HUES64 (cell line): ENCODE measurements at regions not wholly inside any gene's neighbourhood (a gene's known extent, or its start where the extent isn't known, plus 50 kb on each side); places are given as distances from the start of the nearest gene placed in this dataset.

Experiments
- H3K27ac ChIP-seq: 2 replicates; pipeline ENCODE4 v1.7.0; 2013; ENCODE audit warnings: low read depth, low read length, inconsistent platforms
- H3K27me3 ChIP-seq: 2 replicates; pipeline ENCODE4 v1.6.1; 2013; ENCODE audit warnings: mild to moderate bottlenecking, low read length; ENCODE audit not compliant: insufficient read depth
- H3K36me3 ChIP-seq: 2 replicates; pipeline ENCODE4 v1.6.1; 2013; ENCODE audit warnings: mild to moderate bottlenecking, low read length; ENCODE audit not compliant: insufficient read depth
- H3K4me1 ChIP-seq: 2 replicates; pipeline ENCODE4 v1.6.1; 2013; ENCODE audit warnings: mild to moderate bottlenecking, low read length, moderate library complexity; ENCODE audit not compliant: insufficient read depth
- H3K4me3 ChIP-seq: 2 replicates; pipeline ENCODE4 v1.5.1; 2013; ENCODE audit warnings: mild to moderate bottlenecking, low read length, moderate library complexity
- H3K9ac ChIP-seq: 2 replicates; pipeline ENCODE4 v1.6.1; 2013; ENCODE audit warnings: mild to moderate bottlenecking, low read depth, low read length
- H3K9me3 ChIP-seq: 2 replicates; pipeline ENCODE4 v1.6.1; 2013; ENCODE audit warnings: low read depth, low read length; ENCODE audit not compliant: insufficient read depth
- WGBS: fragments of 150-250, 120-280 bp; methylation state at CpG from one replicate; pipeline ENCODE4 v1.1.7; 2013; ENCODE audit warnings: missing lambda C conversion rate; 5-methylcytosine and 5-hydroxymethylcytosine counted together

- H3K27me3 ChIP-seq = no peaks in the 10 kb centered on the region
- no peak overlapping the region for H3K27ac ChIP-seq
- H3K9ac ChIP-seq = no peak overlapping the region
- no peaks in the 10 kb centered on the region for H3K36me3 ChIP-seq
- peaks cover 8% of the 10 kb centered on the region; the same call in 1 of the 2 replicates for H3K9me3 ChIP-seq
- 94% methylated on average over 13 of the region's 13 CpGs for WGBS
- H3K4me3 ChIP-seq = no peak overlapping the region
- no peaks in the 10 kb centered on the region for H3K4me1 ChIP-seq
Measured at GRCh38 chr6:156053626-156054025, 598.0 kb upstream of the NOX3 start.

GRCh38 chr6:156046841-156047449 lies 591.3 kb upstream of the NOX3 start:
- no peaks in the 10 kb centered on the region for H3K27me3 ChIP-seq
- no peaks in the 10 kb centered on the region for H3K9me3 ChIP-seq
- WGBS = 92% methylated on average over 6 of the region's 8 CpGs
- H3K9ac ChIP-seq = no peak overlapping the region
- peaks cover 6% of the 10 kb centered on the region; the same call in 1 of the 2 replicates for H3K4me1 ChIP-seq
- no peak overlapping the region for H3K27ac ChIP-seq
- no peaks in the 10 kb centered on the region for H3K36me3 ChIP-seq
- H3K4me3 ChIP-seq = no peak overlapping the region

- Histone ChIP-seq H3K4me1 (peaks cover 6% of the 10 kb centered on the region; the same call in 1 of the 2 replicates), H3K36me3 (no peaks in the 10 kb centered on the region), H3K9ac (no peak overlapping the region), H3K27me3 (no peaks in the 10 kb centered on the region), H3K4me3 (no peak overlapping the region), H3K27ac (no peak overlapping the region), H3K9me3 (no peaks in the 10 kb centered on the region)
- 90% methylated on average over 2 of the region's 2 CpGs for WGBS
Measured at GRCh38 chr6:156046268-156046665, 590.6 kb upstream of the NOX3 start.

- Histone ChIP-seq H3K4me1 (peaks cover 6% of the 10 kb centered on the region; the same call in 1 of the 2 replicates), H3K9me3 (no peaks in the 10 kb centered on the region), H3K9ac (no peak overlapping the region), H3K27ac (no peak overlapping the region), H3K36me3 (no peaks in the 10 kb centered on the region), H3K4me3 (no peak overlapping the region), H3K27me3 (no peaks in the 10 kb centered on the region)
- WGBS = 80% methylated on average over 6 of the region's 6 CpGs
Measured at GRCh38 chr6:156045401-156046267, 590.0 kb upstream of the NOX3 start.

- Histone ChIP-seq H3K9ac (no peak overlapping the region), H3K4me1 (no peaks in the 10 kb centered on the region), H3K36me3 (no peaks in the 10 kb centered on the region), H3K27me3 (no peaks in the 10 kb centered on the region), H3K4me3 (no peak overlapping the region), H3K9me3 (peaks cover 13% of the 10 kb centered on the region; the same call in 1 of the 2 replicates), H3K27ac (no peak overlapping the region)
Measured at GRCh38 chr6:156033598-156033997, 578.0 kb upstream of the NOX3 start.

- no peaks in the 10 kb centered on the region for H3K36me3 ChIP-seq
- H3K9me3 ChIP-seq = peaks cover 13% of the 10 kb centered on the region; the same call in 1 of the 2 replicates
- no peak overlapping the region for H3K4me3 ChIP-seq
- 69% methylated on average over 1 of the region's 1 CpG for whole genome bisulfite sequencing
- no peak overlapping the region for H3K27ac ChIP-seq
- no peaks in the 10 kb centered on the region for H3K4me1 ChIP-seq
- no peaks in the 10 kb centered on the region for H3K27me3 ChIP-seq
- no peak overlapping the region for H3K9ac ChIP-seq
Measured at GRCh38 chr6:156031516-156031915, 575.9 kb upstream of the NOX3 start.

GRCh38 chr6:156030053-156030452 lies 574.4 kb upstream of the NOX3 start:
- Histone ChIP-seq H3K4me1 (no peaks in the 10 kb centered on the region), H3K9me3 (peaks cover 19% of the 10 kb centered on the region), H3K27me3 (no peaks in the 10 kb centered on the region), H3K36me3 (no peaks in the 10 kb centered on the region), H3K27ac (no peak overlapping the region), H3K9ac (no peak overlapping the region), H3K4me3 (no peak overlapping the region)
- 100% methylated on average over 1 of the region's 2 CpGs for WGBS

- Histone ChIP-seq H3K27ac (no peak overlapping the region), H3K4me3 (no peak overlapping the region), H3K36me3 (no peaks in the 10 kb centered on the region), H3K9me3 (peaks cover 25% of the 10 kb centered on the region), H3K9ac (no peak overlapping the region), H3K4me1 (no peaks in the 10 kb centered on the region), H3K27me3 (no peaks in the 10 kb centered on the region)
- whole genome bisulfite sequencing = 96% methylated on average over 12 of the region's 13 CpGs
Measured at GRCh38 chr6:156029286-156029985, 573.8 kb upstream of the NOX3 start.

- H3K27ac ChIP-seq = no peak overlapping the region
- no peak overlapping the region for H3K4me3 ChIP-seq
- no peaks in the 10 kb centered on the region for H3K27me3 ChIP-seq
- no peaks in the 10 kb centered on the region for H3K4me1 ChIP-seq
- H3K36me3 ChIP-seq = no peaks in the 10 kb centered on the region
- no peak overlapping the region for H3K9ac ChIP-seq
- WGBS = 94% methylated on average over 14 of the region's 15 CpGs
- peaks cover 26% of the 10 kb centered on the region for H3K9me3 ChIP-seq
Measured at GRCh38 chr6:156028335-156029131, 572.9 kb upstream of the NOX3 start.

GRCh38 chr6:156027248-156027626 lies 571.6 kb upstream of the NOX3 start:
- H3K27ac ChIP-seq = no peak overlapping the region
- 97% methylated on average over 3 of the region's 3 CpGs for WGBS
- no peaks in the 10 kb centered on the region for H3K4me1 ChIP-seq
- peaks cover 16% of the 10 kb centered on the region for H3K9me3 ChIP-seq
- H3K4me3 ChIP-seq = no peak overlapping the region
- H3K36me3 ChIP-seq = no peaks in the 10 kb centered on the region
- no peak overlapping the region for H3K9ac ChIP-seq
- H3K27me3 ChIP-seq = no peaks in the 10 kb centered on the region
